HG02759 (cell line): ENCODE measurements at regions not wholly inside any gene's neighbourhood (a gene's known extent, or its start where the extent isn't known, plus 50 kb on each side); places are given as distances from the start of the nearest gene placed in this dataset.
"Not testable (repeated sequence)": the region's sequence is repeated elsewhere in the genome, so short reads cannot be mapped to it uniquely, and the experiment has no call there.

Experiments used
- ATAC-seq: cut with Tn5 transposase; IDR thresholded peaks from one replicate; pipeline ENCODE4 v1.9.1; 2021; ENCODE audit warnings: mild to moderate bottlenecking, moderate library complexity; ENCODE audit not compliant: unreplicated experiment

- ATAC-seq, result no peak
Measured at GRCh38 chr10:130696870-130697269, 560.7 kb downstream of the GLRX3 start.

- ATAC-seq, result no peak
Measured at GRCh38 chr10:130707389-130707979, 571.3 kb downstream of the GLRX3 start.

- ATAC-seq, result no peak
Measured at GRCh38 chr10:130708465-130709070, 572.4 kb downstream of the GLRX3 start.

DNA sequence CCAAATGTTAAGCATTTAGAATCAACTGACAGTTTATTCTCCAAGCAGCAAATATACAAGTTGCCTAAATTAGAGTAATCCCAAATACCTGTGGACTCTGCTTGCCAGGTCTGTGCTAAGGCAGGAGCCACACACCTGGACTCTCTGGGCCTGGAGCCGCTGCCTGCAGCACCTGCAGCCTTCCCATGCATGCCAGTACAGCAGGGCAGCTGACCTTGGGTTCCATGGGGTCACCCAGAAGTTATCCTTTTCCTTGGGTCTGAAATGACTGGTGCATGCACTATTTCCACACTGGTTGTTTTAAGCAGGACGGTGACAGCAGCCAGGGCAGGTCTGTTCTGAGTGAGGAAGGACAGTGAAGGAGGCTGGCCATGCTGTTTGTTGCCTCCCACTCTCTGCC is 573.2 kb downstream of the GLRX3 start:
- ATAC-seq, result no peak

- no peak for ATAC-seq
Measured at GRCh38 chr10:130711072-130711471, 574.9 kb downstream of the GLRX3 start.

- no peak for ATAC-seq
Measured at GRCh38 chr10:130713135-130713534, 576.9 kb downstream of the GLRX3 start.

DNA sequence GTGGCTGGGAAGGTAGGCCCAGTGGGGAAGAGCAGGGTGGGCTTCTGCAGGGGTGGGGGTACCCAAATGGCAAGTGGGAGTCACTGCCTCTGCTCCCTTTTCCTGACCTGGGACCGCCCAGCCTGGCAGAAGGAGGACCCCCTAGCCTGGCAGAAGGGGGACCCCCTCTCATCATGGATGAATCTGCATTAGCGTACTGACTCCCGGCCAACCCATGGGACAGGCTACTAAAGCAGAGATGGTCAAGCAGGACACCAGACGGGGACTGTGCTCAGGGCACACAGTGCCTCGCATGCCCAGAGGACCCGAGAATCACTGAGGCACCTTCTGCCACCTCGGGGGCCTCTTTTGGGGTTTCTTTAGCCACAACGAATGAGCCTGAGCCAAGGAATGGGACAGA is 577.5 kb downstream of the GLRX3 start:
- no peak for ATAC-seq

DNA sequence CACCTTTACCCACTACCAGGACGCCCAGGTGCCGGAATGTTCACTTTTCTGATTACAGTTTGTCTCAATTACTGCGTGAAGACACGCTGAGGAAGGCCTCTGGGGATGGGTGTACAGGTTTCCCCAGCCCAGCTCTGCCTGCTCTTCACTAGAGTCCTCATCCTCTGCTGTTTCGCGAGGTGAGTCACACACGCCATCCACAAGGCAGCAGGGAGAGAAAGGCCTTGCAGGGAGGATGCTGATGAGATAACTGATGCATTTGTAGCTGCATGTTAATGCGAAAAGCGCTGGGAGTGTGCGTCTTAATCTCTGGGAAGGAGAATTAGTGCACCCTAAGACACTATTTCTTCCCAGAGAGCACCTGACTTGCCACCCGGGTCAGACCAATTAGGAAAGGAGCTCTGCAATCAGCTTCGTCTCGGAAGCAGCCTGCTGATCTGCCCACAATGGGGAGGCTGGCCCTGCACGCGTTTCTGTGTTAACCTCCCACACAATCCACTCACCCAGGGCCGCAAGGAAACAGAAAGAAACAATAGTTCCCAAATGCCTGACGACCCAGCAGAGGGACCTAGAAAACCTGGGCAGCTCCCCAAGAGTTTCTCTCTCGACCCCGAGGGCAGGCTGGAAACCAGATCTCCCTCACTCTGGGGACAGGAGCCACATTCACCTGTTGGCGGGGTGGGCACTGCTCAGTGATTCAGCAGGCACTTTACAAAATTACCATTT is 578.7 kb downstream of the GLRX3 start:
- ATAC-seq, result no peak

DNA sequence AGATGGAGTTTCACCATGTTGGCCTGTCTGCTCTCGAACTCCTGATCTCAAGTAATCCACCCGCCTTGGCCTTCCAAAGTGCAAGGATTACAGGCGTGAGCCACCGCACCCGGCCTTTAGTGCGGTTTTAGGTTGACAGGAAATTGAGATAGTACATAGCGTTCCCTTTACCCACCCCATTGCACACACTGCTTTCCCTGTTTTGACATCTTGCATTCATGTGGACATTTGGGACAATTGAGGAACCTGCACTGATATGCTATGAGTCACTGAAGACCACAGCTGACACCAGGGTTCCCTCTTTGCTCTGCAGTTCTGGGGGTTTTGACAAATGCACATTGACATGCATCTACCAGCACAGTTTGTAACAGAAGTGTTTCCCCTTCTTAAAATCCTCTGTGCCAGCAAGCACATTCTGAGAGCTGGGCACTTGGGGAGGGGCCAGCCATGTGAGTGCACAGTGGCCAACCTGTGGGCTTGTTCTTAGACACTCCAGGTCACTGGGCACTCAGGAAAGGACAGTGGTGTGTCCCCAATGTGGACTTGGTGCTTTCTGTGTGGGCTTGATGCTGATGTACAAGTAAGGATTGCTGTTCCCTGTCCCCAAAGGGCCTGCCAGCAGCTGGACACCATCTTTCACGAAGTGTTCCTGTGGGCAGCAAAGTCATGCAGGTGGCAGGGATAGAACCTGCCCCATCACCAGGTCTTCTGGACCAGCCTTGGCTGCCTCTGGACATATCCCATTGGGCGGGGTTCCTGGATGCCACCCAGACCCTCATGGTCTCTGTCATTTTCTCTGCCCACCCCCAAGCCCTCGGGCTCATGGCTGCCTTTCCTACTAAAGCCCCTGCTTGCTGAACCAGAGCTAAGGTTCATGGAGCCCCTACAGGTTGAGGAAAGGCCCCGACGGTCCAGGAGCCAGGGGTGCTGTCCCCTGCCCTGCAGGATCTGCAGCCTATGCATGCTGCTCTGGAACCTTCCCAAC is 579.8 kb downstream of the GLRX3 start:
- no peak for ATAC-seq

GRCh38 chr10:130717083-130717482 is 580.9 kb downstream of the GLRX3 start:
- no peak for ATAC-seq

DNA sequence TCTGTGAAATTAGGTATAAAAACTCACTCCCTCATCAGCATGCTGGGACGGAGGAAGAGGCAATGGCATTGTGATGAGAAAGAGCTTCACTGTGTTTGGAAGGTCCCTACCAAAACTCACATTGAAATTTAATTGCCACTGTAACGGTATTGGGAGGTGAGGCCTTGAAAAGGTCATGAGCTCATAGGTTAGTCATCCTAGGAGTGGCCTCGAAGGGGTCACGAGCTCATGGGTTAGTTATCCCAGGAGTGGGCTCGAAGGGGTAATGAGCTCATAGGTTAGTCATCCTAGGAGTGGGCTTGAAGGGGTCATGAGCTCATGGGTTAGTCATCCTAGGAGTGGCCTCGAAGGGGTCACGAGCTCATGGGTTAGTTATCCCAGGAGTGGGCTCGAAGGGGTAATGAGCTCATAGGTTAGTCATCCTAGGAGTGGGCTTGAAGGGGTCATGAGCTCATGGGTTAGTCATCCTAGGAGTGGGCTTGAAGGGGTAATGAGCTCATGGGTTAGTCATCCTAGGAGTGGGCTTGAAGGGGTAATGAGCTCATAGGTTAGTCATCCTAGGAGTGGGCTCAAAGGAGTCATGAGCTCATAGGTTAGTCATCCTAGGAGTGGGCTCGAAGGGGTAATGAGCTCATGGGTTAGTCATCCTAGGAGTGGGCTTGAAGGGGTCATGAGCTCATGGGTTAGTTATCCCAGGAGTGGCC is 582.7 kb downstream of the GLRX3 start:
- ATAC-seq, result not testable (repeated sequence)

- no peak for ATAC-seq
Measured at GRCh38 chr10:130719448-130719752, 583.2 kb downstream of the GLRX3 start.

DNA sequence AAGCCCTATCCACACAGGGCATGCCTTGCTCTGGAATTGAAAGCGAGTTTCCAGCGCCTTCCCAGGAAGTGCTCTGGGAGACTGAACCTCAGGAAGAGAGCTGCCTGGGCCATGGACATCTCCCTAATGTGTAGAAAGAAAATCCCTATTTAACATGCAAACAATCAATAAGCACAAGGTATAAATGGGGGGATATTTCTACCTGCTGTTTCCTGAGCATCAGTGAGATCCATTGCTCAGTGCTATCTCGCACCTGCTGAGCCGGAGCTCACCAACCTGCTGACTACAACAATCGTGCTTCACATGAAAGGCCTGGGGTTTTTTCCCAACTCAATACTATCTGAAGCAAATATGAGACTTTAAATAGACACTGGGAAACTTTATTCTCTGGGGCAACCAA is 584.0 kb downstream of the GLRX3 start:
- ATAC-seq, result no peak

DNA sequence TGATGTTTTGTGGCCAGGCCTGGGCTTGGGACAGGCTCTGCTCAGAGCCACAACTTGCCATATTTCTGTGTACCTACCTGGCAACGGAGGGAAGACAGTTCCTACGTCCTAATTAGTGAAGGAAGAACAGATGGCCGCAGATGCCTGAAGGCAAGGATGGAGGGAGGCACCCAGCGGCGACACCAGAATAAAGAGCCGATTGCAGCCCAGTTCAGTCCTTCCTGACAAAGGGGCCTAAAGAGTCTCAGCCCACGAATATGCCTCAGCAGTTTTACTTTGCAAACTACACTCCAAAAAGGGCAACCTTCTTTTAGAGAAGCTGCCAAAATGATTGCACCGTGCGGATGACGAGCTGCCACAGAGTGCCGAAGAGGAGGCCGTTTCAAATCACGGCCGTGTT is 585.8 kb downstream of the GLRX3 start:
- ATAC-seq, result no peak

DNA sequence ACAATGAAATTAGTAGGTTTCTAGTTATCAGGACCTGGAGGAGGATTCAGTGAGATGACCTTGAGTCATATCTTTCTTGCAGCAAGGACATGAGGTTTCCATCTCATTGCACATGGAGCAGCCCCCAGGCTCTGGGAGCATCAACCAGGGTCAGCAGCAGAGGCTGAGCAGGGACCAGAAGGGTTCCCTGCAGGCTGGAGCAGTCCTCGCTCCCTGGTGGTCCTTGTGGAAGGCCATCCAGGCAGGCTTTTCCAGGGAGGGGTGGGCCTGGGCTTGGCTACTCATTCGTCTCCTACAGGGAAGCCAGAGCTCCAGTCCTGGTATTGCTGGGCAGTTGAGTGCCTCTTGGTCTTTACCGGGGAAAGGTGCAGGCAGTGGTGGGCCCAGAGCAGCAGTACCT is 587.5 kb downstream of the GLRX3 start:
- ATAC-seq, result no peak

DNA sequence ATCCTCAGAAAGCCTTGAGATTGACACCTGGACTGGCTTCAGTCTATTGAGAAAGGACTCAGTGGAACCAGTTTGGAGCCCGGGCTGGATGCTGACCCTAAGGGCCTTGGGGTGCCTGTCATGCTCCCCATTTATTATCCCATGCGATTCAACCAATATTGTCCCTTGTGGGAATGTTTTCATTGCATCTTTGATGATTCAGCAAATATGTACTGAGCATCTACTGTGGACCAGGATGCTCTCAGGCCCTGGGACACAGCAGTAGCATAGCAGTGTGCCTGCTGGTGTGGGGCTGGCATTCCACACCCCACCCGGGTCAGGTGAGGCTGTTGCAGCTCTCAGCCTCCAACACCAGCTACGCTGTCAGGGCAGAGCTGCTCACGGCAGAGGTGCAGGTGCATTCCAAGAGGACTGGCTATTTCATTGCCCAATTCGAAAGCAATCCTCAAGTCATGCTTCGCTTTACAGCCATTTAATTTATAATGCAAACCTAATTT is 586.0 kb downstream of the TCERG1L start:
- ATAC-seq, result no peak

GRCh38 chr10:130726996-130727725 is 584.4 kb downstream of the TCERG1L start:
- ATAC-seq, result no peak

GRCh38 chr10:130727766-130728490 is 583.6 kb downstream of the TCERG1L start:
- ATAC-seq, result no peak

DNA sequence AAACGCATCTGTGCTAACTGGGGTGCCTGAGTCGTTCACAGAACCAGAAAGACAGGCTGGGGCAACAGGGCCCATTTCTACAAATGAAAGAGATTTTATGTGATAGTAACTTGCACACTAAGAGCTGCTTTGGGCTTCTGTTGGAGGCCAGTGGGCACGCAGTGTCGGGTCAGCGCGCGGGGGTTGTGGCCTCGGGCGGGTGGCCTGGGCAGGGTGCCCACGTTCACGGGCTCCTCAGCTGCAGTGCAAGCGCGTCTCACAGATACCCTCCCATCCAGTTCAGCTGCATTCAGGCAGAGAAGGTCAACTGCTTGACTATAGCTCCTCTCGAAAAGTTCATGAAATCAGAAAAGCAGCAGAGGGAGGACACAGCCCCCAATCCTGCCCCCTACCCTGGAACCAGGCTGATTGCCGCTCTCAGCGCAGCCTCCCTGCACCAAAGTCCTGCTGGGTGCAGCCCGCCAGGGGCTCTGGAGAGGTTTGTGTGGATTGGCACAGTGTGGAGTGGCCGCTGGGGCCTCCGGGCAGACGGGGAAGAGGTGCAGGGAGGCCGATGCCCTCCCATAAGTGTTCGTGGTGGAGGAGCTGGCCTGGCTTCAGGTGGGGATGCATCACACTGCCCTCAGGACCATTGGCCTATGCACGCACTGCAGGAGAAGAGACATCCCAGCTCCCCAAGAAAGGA is 582.8 kb downstream of the TCERG1L start:
- no peak for ATAC-seq
